HG03354 (cell line): ENCODE measurements at regions not wholly inside any gene's neighbourhood (a gene's known extent, or its start where the extent isn't known, plus 50 kb on each side); places are given as distances from the start of the nearest gene placed in this dataset.
A peak's percentile ranks its signal among the peaks of the same experiment; 100 is the strongest.

Source experiments
- ATAC-seq: cut with Tn5 transposase; IDR thresholded peaks from one replicate; pipeline ENCODE4 v1.9.1; 2021; ENCODE audit warnings: mild to moderate bottlenecking; ENCODE audit not compliant: unreplicated experiment, poor library complexity, severe bottlenecking

DNA sequence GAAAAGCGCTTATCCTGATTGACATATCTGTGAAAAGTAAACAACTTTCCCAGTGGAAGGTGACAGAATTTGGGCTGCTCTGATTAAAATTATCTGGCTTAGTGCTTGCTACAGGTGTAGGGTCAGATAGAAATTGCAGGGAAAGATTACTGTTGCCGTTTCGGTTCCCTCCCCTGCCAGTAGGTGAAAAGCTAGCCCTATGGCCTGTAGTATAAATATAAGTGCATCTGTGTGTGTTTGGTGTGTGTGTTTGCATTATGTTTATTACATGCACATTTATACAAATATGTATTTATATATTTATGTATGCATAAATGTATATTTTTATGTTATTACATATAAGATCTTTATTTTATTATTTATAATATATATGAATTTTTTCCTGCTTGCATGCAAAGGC, 72.3 kb upstream of the VOPP1 start:
- no peak for ATAC-seq

DNA sequence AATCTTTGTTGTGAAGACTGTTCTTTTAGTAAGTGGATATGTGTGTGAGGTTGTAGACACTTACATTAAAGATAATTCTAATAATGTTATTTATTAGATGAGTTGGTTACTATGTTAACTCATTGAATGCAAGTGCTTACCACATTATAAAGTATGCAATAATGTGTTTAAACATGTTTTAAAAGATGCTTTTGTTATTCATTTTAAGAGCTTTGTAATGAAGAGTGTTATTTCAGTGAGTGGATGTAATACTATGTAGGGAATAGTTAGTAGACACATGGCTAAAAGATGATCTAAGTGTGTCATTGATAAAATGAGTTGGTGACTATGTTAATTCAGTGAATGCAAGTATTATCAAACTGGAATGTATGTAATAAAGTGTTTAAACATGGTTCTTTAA, 70.0 kb upstream of the VOPP1 start:
- ATAC-seq = no peak

DNA sequence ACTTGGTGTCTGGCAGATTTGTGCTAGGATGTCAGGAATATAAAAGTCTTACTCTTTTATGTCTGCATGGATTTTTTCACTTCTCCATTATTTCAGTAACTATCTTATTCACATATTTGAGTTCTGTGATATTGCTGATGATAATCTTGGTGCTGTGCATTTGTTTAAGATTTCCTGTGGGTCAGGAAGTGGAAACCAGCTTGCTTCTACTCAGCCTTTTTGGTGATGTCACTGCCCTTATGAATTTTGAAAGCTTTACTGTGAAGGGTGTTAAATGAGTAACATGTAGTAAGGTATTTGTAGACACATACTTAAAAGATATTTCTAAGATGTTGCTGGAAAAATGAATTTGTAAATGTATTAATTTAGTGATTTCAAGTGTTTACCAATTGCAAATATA, 69.5 kb upstream of the VOPP1 start:
- peak; percentile 83 for ATAC-seq

DNA sequence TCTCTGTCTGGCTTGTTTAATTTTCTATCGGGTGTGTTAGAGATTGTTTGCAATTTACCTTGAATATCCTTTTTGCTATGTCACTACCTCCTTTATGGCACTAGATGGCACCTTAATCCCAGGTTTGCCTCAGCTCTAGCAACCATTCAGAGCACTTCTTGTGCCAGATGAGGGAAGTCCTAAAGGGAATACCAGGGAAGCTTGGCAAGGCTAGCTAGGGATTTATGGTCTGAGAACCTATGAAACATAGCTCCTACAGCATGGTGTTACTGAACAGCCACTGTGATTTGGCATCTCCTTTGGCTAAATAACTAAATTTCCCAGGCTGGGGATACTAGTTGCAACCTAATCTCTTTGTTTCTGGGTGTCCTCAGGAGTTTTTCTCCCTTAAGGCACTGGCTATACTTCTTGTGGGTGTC, 69.0 kb upstream of the VOPP1 start:
- ATAC-seq = peak; percentile 90

DNA sequence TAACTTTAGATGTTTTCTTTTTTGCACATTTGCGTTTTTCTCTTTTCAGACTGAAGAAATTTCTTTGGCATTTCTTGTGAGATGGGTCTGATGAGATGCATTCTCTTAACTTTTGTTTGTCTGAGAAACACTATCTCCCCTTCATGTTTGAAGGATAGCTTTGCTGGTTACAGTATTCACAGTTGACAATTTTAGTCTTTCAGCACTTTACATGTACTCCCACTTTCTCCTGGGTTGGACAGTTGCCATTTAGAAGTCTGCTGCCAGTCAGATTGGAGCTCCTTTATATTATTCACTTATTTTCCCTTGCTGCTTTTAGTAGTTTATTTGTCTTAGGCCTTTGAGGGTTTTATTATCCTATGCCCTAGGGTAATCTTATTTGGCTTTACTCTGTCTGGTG, 67.3 kb upstream of the VOPP1 start:
- no peak for ATAC-seq

DNA sequence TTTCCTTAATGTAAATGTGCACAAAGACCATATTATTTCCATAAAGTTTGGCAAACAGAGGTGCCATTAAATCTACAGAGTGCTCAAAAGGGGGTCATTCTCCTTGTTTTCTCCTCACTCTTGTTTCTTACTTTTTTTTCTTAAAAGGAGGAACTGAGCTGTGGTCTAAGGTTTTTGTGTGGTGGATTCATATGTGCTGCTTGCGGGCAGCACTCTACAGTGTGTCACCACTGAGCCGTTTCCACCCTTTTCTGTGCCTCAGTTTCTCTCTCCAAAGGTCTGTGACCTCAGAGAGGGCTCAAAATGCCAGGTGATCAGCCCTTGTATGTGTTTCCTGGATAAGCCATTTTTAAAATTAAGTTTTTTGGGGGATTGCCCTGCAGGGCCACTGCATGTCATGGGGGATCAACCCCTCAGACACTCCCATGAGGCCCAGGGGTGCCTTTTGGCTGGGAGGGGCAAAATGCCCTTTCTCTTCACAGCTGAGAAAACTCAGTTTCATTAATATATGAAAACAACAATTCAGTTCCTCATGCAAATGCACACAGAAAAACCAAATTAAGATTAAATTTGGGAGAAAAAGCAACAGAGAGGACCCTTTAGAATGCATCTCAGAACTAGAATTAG, 56.9 kb upstream of the VOPP1 start:
- ATAC-seq = no peak

DNA sequence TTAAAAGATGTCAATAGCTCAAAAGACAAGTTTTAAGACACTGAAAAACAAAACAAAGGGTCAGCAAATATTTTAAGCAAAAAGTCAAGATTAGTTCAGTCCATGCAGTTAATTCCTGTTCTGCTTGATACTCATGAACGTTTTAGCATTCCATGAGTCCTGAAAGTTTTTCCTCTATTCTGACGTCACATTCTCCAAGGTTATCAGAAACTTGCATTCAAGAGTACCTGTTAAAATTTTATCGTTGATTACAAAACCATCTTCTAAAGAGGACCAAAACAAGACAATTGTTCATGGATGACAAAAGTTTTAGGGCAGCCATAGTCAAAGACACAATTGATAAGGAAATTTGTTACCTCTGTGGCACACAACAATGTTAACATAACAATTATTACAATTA, 52.5 kb upstream of the VOPP1 start:
- no peak for ATAC-seq

DNA sequence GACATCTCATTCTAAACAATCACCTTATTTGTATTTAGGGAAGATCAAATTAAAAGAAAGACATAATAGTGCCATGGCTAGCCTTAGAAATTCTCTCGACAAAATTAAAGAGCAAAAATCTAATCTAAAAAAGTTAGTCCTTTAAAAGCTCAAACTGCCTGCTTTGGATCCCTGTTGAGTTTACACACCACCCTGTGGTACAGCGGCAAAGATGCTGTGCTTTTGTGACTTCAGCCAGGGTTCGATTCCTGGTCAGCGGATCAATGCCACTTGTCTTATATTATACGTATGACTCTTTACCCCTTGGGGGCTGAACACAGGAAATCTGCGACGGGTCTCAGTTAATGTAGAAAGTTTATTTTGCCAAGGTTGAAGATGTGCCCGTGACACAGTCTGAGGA, 51.3 kb upstream of the VOPP1 start:
- no peak for ATAC-seq

DNA sequence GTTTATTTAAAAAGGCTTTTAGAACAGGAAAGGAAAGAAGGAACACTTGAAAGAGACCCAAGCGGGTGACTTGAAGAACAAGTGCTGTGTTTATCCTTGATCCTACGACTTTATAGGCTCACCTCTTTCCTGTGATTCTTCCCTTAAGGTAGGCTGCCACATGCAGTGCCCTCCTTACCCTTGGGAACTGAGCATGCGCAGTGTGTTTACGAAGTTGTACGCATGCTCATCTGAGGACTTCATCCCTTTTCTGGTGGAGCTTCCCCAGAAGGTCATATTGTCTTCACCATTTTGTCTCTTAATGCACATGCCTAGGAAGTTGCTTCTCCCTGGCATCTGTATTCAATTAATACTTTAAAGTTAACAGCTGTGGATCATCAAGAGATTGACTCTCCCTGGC, 49.9 kb upstream of the VOPP1 start:
- no peak for ATAC-seq
